B cell (primary cell): ENCODE measurements at regions not wholly inside any gene's neighbourhood (a gene's known extent, or its start where the extent isn't known, plus 50 kb on each side); places are given as distances from the start of the nearest gene placed in this dataset.
"Not testable (repeated sequence)": the region's sequence is repeated elsewhere in the genome, so short reads cannot be mapped to it uniquely, and the experiment has no call there.

Experiments
- ATAC-seq: fragments of 200-7000 bp; cut with Tn5 transposase; one replicate; pipeline ENCODE4 v1.10.0; 2021; ENCODE audit warnings: low read depth, mild to moderate bottlenecking, moderate number of reproducible peaks, moderate library complexity
- CTCF ChIA-PET: fragments of 350-600 bp; sonication (Branson Sonifier 250); formaldehyde crosslinking; loops from one replicate; lab custom pipeline; 2021; ENCODE audit warnings: antibody characterized with exemption, inconsistent platforms; lab: Charles Lee
- POLR2A ChIA-PET: fragments of 350-600 bp; sonication (Branson Sonifier 250); formaldehyde crosslinking; loops from one replicate; lab custom pipeline; 2021; ENCODE audit warnings: antibody characterized with exemption; lab: Charles Lee
- DNase-seq: peaks from one replicate; pipeline ENCODE4 v3.0.0; 2013
- H2AFZ ChIP-seq: 2 replicates; pipeline ENCODE4 v1.6.1; 2012; ENCODE audit warnings: mild to moderate bottlenecking, low read depth, low read length; ENCODE audit not compliant: insufficient read depth, poor library complexity, severe bottlenecking
- H3K27ac ChIP-seq, 2 donors: 1 replicate in 1 of 2; 2 replicates in 1 of 2; pipeline ENCODE4 v1.5.1; 2012 to 2013; ENCODE audit warnings: low read length in 2 of 2, mild to moderate bottlenecking in 2 of 2, moderate library complexity in 1 of 2
- H3K27me3 ChIP-seq, 4 experiments: fragments of 200-600 bp in 1 of 4; sonication (generic) in 1 of 4; replicated peaks in 1 of 4; 1 replicate in 2 of 4; 2 replicates in 2 of 4; pipeline versions ENCODE4 v1.6.1 to v1.7.0; 2013 to 2016; ENCODE audit warnings: low read length in 3 of 4, mild to moderate bottlenecking in 2 of 4, mixed read lengths in 1 of 4, moderate library complexity in 1 of 4; ENCODE audit not compliant: insufficient read depth in 4 of 4, control insufficient read depth in 3 of 4; ENCODE audit errors: control extremely low read depth in 1 of 4
- H3K36me3 ChIP-seq, 2 experiments: replicated peaks in 1 of 2; 1 replicate in 1 of 2; 2 replicates in 1 of 2; pipeline versions ENCODE4 v1.6.1 to v1.7.1; 2013; ENCODE audit warnings: low read length in 1 of 2; ENCODE audit not compliant: insufficient read depth in 2 of 2, control insufficient read depth in 1 of 2; ENCODE audit errors: control extremely low read depth in 1 of 2, extremely low read depth in 1 of 2
- H3K4me1 ChIP-seq, 2 donors: fragments of 200-600 bp in 1 of 2; sonication (generic) in 1 of 2; 1 replicate in 1 of 2; 2 replicates in 1 of 2; pipeline versions ENCODE4 v1.5.1 to v1.6.1; 2013 to 2017; ENCODE audit warnings: low read length in 2 of 2; ENCODE audit not compliant: control insufficient read depth in 2 of 2, insufficient read depth in 2 of 2
- H3K4me2 ChIP-seq: replicated peaks from 2 replicates; pipeline ENCODE3; 2012; ENCODE audit warnings: mild to moderate bottlenecking, low read depth, low read length; ENCODE audit not compliant: poor library complexity, severe bottlenecking
- H3K4me3 ChIP-seq, 5 experiments: fragments of 200-600 bp in 1 of 5; sonication (generic) in 1 of 5; 1 replicate in 3 of 5; 2 replicates in 2 of 5; pipeline versions ENCODE4 v1.5.1 to v1.7.0; 2011 to 2016; ENCODE audit warnings: low read length in 4 of 5, mild to moderate bottlenecking in 4 of 5, low read depth in 2 of 5, control low read depth in 1 of 5, moderate library complexity in 1 of 5; ENCODE audit not compliant: insufficient read depth in 1 of 5; ENCODE audit errors: control extremely low read depth in 1 of 5, extremely low read depth in 1 of 5
- H3K79me2 ChIP-seq: fragments of 200-600 bp; sonication (generic); one replicate; pipeline ENCODE4 v1.6.0; 2016; ENCODE audit warnings: low read length; ENCODE audit not compliant: control insufficient read depth, insufficient read depth
- H3K9ac ChIP-seq: fragments of 200-600 bp; sonication (generic); 2 replicates; pipeline ENCODE4 v1.6.1; 2017; ENCODE audit warnings: mild to moderate bottlenecking, low read length, moderate library complexity
- H3K9me3 ChIP-seq, 3 donors: one replicate each; pipeline versions ENCODE4 v1.6.1 to v1.7.1; 2013; ENCODE audit warnings: low read length in 2 of 3; ENCODE audit not compliant: control insufficient read depth in 2 of 3, insufficient read depth in 1 of 3; ENCODE audit errors: control extremely low read depth in 1 of 3
- H4K20me1 ChIP-seq: 2 replicates; pipeline ENCODE4 v1.6.0; 2012; ENCODE audit warnings: mild to moderate bottlenecking, low read length; ENCODE audit not compliant: insufficient read depth, control insufficient read depth, poor library complexity, severe bottlenecking
- H3K27ac Mint-ChIP-seq: one replicate; pipeline ENCODE4 v1.8.0; 2021; ENCODE audit warnings: mixed read lengths
- H3K27me3 Mint-ChIP-seq: one replicate; pipeline ENCODE4 v1.8.0; 2021; ENCODE audit warnings: mixed read lengths
- H3K4me1 Mint-ChIP-seq: one replicate; pipeline ENCODE4 v1.8.0; 2021; ENCODE audit warnings: mixed read lengths
- H3K4me3 Mint-ChIP-seq: one replicate; pipeline ENCODE4 v1.8.0; 2021; ENCODE audit warnings: mixed read lengths
- H3K9me3 Mint-ChIP-seq: one replicate; pipeline ENCODE4 v1.8.0; 2022; ENCODE audit warnings: mixed read lengths; ENCODE audit not compliant: insufficient read depth
- CTCF ChIP-seq: fragments of 200-600 bp; IDR thresholded peaks from one replicate; pipeline ENCODE4 v1.8.0; 2022; ENCODE audit warnings: antibody characterized with exemption, mild to moderate bottlenecking
- EZH2 ChIP-seq: IDR thresholded peaks from 2 replicates; pipeline ENCODE4 v1.6.1; 2012; ENCODE audit warnings: borderline replicate concordance, low read depth, mild to moderate bottlenecking, moderate library complexity, low read length; ENCODE audit not compliant: insufficient read depth, poor library complexity, severe bottlenecking
- WGBS: methylation state at CpG from one replicate; pipeline ENCODE4 v1.1.5; 2013; ENCODE audit warnings: missing lambda C conversion rate; ENCODE audit not compliant: insufficient coverage; 5-methylcytosine and 5-hydroxymethylcytosine counted together
- intact Hi-C: fragments of 100-400 bp; cut with micrococcal nuclease; formaldehyde crosslinking; loops from one replicate; pipeline ENCODE4 v1.10.0; 2022

- peaks cover 0 to 2% (median 0%) of the 10 kb centered on the region in 3 donors for H3K9me3 ChIP-seq
- 76% methylated on average over 3 of the region's 6 CpGs for WGBS
- H3K9ac ChIP-seq = no peak overlapping the region
- DNase-seq = no peak
- no peaks in the 10 kb centered on the region for H4K20me1 ChIP-seq
- H2AFZ ChIP-seq = no peak overlapping the region
- ATAC-seq = no peak
- H3K4me3 ChIP-seq = no peak overlapping the region
- intact Hi-C loops = no loop called here
- no peaks in the 10 kb centered on the region for H3K27me3 ChIP-seq
- POLR2A ChIA-PET = no interaction called here
- Mint-ChIP-seq H3K9me3 (no peaks in the 10 kb centered on the region), H3K4me3 (no peak overlapping the region), H3K4me1 (no peaks in the 10 kb centered on the region), H3K27me3 (no peaks in the 10 kb centered on the region), H3K27ac (no peak overlapping the region)
- CTCF ChIA-PET = no interaction called here
- no peak overlapping the region for H3K27ac ChIP-seq
- H3K79me2 ChIP-seq = no peaks in the 10 kb centered on the region
- no peaks in the 10 kb centered on the region for H3K36me3 ChIP-seq
- H3K4me2 ChIP-seq = no peak overlapping the region
- TF ChIP-seq EZH2 (no peak), CTCF (no peak)
- H3K4me1 ChIP-seq = no peaks in the 10 kb centered on the region
Observed at GRCh38 chr6:147693181-147693580, 184.7 kb downstream of the SAMD5 start.

GRCh38 chr6:147694556-147694955, 186.1 kb downstream of the SAMD5 start:
- CTCF ChIA-PET, H3K27ac ChIP-seq, H3K27ac Mint-ChIP-seq, H3K36me3 ChIP-seq, intact Hi-C loops, H3K27me3 ChIP-seq, H3K79me2 ChIP-seq, DNase-seq, H3K9me3 ChIP-seq, ATAC-seq, H3K27me3 Mint-ChIP-seq, H3K9me3 Mint-ChIP-seq, POLR2A ChIA-PET, H2AFZ ChIP-seq, H3K4me2 ChIP-seq, H3K9ac ChIP-seq, H3K4me1 ChIP-seq, H3K4me3 Mint-ChIP-seq, H4K20me1 ChIP-seq, H3K4me1 Mint-ChIP-seq, H3K4me3 ChIP-seq: not testable (repeated sequence)
- no CpG with 5 or more reads among the region's 3 CpGs for WGBS
